ENCODE measurements at regions not wholly inside any gene's neighbourhood (a gene's known extent, or its start where the extent isn't known, plus 50 kb on each side); places are given as distances from the start of the nearest gene placed in this dataset.

DNA sequence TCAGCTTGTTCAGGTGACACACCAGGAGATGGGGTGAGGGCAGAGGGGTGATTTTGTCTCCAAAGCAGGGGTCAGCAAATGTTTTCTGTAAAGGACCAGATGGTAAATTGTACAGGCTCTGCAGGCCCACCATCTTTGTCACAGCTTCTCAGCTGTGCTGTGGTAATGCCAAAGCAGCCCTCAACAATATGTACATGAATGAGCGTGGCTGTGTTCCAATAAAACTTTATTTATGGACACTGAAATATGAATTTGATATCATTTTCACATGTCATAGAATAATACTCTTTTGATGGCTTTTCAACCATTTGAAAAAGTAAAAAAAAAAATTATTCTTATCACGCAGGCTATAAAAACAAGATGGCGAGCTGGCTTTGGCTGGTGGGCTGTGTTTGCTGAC, 206.4 kb upstream of the RPL38 start:
- 2% methylated on average over 3 of the region's 3 CpGs for WGBS (ENCODE audit: insufficient coverage, low coverage, missing lambda C conversion rate)
- intact Hi-C loops (cut with micrococcal nuclease) (loop anchor here (5.0 kb wide), 1 partner anchor 180 kb away; no protein-coding TSS in a partner anchor), in situ Hi-C loops (cut with MboI) (no loop called here)
- H4K20me1 ChIP-seq (replicated peaks; ENCODE audit: control insufficient read depth, insufficient read depth, low read length) = peaks cover 6% of the 10 kb centered on the region; the same call in 1 of the 2 replicates
- no peaks in the 10 kb centered on the region for H3K36me3 ChIP-seq (ENCODE audit: control insufficient read depth, insufficient read depth, low read length)
- ChIA-PET CTCF (ENCODE audit: low intra/inter-chr PET ratio) (interaction anchor here (0.6 kb wide), 1 partner anchor 496 kb away, joined by 3 read pairs; no protein-coding TSS in a partner anchor), POLR2A (no interaction called here)
- peaks cover 0 to 12% of the 10 kb centered on the region in 2 experiments; a peak in 3 of 5 replicates for H3K27me3 ChIP-seq (ENCODE audit: control insufficient read depth in 2 of 2, insufficient read depth in 2 of 2, low read length in 2 of 2)
- ATAC-seq (no peak), FAIRE-seq (no peak), DNase-seq (ENCODE audit: extremely low read depth in 1 of 4, low spot score in 3 of 4) (no peak)
- no peaks in the 10 kb centered on the region for H3K4me1 ChIP-seq (replicated peaks in 1 of 2; ENCODE audit: control insufficient read depth in 2 of 2, insufficient read depth in 2 of 2, low read length in 2 of 2)
- no TSS peak for BruUV-seq (replicated peaks)
- TF ChIP-seq TFE3 (CRISPR knock-in tag; IDR thresholded peaks at IDR 0.05) = no peak
- TF ChIP-seq ZNF212 (CRISPR knock-in tag; IDR thresholded peaks at IDR 0.05) = no peak
- TF ChIP-seq TCF7 (IDR thresholded peaks at IDR 0.05; ENCODE audit: borderline replicate concordance) = no peak
- TF ChIP-seq ZNF253 (CRISPR knock-in tag; conservative IDR thresholded peaks at IDR 0.05) = no peak
- no peak for TF ChIP-seq ZNF644 (tag; IDR thresholded peaks at IDR 0.05; ENCODE audit: low read depth)
- TF ChIP-seq, protein P1, sequence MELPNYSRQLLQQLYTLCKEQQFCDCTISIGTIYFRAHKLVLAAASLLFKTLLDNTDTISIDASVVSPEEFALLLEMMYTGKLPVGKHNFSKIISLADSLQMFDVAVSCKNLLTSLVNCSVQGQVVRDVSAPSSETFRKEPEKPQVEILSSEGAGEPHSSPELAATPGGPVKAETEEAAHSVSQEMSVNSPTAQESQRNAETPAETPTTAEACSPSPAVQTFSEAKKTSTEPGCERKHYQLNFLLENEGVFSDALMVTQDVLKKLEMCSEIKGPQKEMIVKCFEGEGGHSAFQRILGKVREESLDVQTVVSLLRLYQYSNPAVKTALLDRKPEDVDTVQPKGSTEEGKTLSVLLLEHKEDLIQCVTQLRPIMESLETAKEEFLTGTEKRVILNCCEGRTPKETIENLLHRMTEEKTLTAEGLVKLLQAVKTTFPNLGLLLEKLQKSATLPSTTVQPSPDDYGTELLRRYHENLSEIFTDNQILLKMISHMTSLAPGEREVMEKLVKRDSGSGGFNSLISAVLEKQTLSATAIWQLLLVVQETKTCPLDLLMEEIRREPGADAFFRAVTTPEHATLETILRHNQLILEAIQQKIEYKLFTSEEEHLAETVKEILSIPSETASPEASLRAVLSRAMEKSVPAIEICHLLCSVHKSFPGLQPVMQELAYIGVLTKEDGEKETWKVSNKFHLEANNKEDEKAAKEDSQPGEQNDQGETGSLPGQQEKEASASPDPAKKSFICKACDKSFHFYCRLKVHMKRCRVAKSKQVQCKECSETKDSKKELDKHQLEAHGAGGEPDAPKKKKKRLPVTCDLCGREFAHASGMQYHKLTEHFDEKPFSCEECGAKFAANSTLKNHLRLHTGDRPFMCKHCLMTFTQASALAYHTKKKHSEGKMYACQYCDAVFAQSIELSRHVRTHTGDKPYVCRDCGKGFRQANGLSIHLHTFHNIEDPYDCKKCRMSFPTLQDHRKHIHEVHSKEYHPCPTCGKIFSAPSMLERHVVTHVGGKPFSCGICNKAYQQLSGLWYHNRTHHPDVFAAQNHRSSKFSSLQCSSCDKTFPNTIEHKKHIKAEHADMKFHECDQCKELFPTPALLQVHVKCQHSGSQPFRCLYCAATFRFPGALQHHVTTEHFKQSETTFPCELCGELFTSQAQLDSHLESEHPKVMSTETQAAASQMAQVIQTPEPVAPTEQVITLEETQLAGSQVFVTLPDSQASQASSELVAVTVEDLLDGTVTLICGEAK (IDR thresholded peaks at IDR 0.05) = peak; percentile 60
- TF ChIP-seq, protein P1 (CRISPR knock-in tag; IDR thresholded peaks at IDR 0.05) = no peak
- no peaks in the 10 kb centered on the region for H3K9me1 ChIP-seq (ENCODE audit: control insufficient read depth, insufficient read depth, low read length)
- H3K79me2 ChIP-seq (ENCODE audit: control insufficient read depth, insufficient read depth, low read length) = no peaks in the 10 kb centered on the region
- no peak overlapping the region for H2AFZ ChIP-seq (ENCODE audit: low read depth, low read length)
- H3K9me3 ChIP-seq (replicated peaks; ENCODE audit: control insufficient read depth, insufficient read depth, low read depth, low read length) = no peaks in the 10 kb centered on the region
- H3K9ac ChIP-seq (ENCODE audit: insufficient read depth in 1 of 2, low read depth in 2 of 2, low read length in 2 of 2) = no peak overlapping the region
- H3K4me3 ChIP-seq = no peak overlapping the region
- H3K4me2 ChIP-seq (ENCODE audit: insufficient read depth, low read length) = no peak overlapping the region
- H3K27ac ChIP-seq (ENCODE audit: extremely low read depth, low read depth, low read length) = no peak overlapping the region
